ENCODE measurements at regions not wholly inside any gene's neighbourhood (a gene's known extent, or its start where the extent isn't known, plus 50 kb on each side); places are given as distances from the start of the nearest gene placed in this dataset.
"Not testable (repeated sequence)": the region's sequence is repeated elsewhere in the genome, so short reads cannot be mapped to it uniquely, and the experiment has no call there.

GRCh38 chr11:33994937-33995336, 56.6 kb upstream of the CAPRIN1 start:
- Histone ChIP-seq H3K36me3 (ENCODE audit: insufficient read depth, low read length) (no peaks in the 10 kb centered on the region), H3K9me3 (ENCODE audit: low read length) (no peaks in the 10 kb centered on the region), H4K20me1 (ENCODE audit: insufficient read depth) (no peaks in the 10 kb centered on the region), H3K9ac (ENCODE audit: low read length) (no peak overlapping the region), H3K4me2 (ENCODE audit: low read length) (no peak overlapping the region), H2AFZ (ENCODE audit: low read depth, low read length) (no peak overlapping the region), H3K4me3 (ENCODE audit: low read length) (no peak overlapping the region), H3K27me3 (ENCODE audit: insufficient read depth, low read depth, low read length) (no peaks in the 10 kb centered on the region), H3K27ac (ENCODE audit: low read length) (no peak overlapping the region), H3F3A (ENCODE audit: insufficient read depth, low read length, poor library complexity, severe bottlenecking) (no peaks in the 10 kb centered on the region), H3K9me2 (ENCODE audit: insufficient read depth, low read length) (no peaks in the 10 kb centered on the region), H3K79me2 (replicated peaks; ENCODE audit: insufficient read depth, low read length) (no peaks in the 10 kb centered on the region)
- TF ChIP-seq EZH2 (IDR thresholded peaks at IDR 0.05; ENCODE audit: borderline replicate concordance, insufficient read depth, low read length, poor library complexity, severe bottlenecking) = no peak

GRCh38 chr11:33991136-33991535, 60.4 kb upstream of the CAPRIN1 start:
- not testable (repeated sequence) for H3K4me2 ChIP-seq (ENCODE audit: low read length); H3K4me3 ChIP-seq (ENCODE audit: low read length); H4K20me1 ChIP-seq (ENCODE audit: insufficient read depth); H3K27ac ChIP-seq (ENCODE audit: low read length); H3K27me3 ChIP-seq (ENCODE audit: insufficient read depth, low read depth, low read length); H2AFZ ChIP-seq (ENCODE audit: low read depth, low read length); H3K9ac ChIP-seq (ENCODE audit: low read length); H3F3A ChIP-seq (ENCODE audit: insufficient read depth, low read length, poor library complexity, severe bottlenecking); H3K9me2 ChIP-seq (ENCODE audit: insufficient read depth, low read length); H3K79me2 ChIP-seq (replicated peaks; ENCODE audit: insufficient read depth, low read length); H3K36me3 ChIP-seq (ENCODE audit: insufficient read depth, low read length); H3K9me3 ChIP-seq (ENCODE audit: low read length)

- not testable (repeated sequence) for H3K9me2 ChIP-seq (ENCODE audit: insufficient read depth, low read length); H4K20me1 ChIP-seq (ENCODE audit: insufficient read depth); H3K4me2 ChIP-seq (ENCODE audit: low read length); H3F3A ChIP-seq (ENCODE audit: insufficient read depth, low read length, poor library complexity, severe bottlenecking); H3K36me3 ChIP-seq (ENCODE audit: insufficient read depth, low read length); H3K27ac ChIP-seq (ENCODE audit: low read length); H3K9me3 ChIP-seq (ENCODE audit: low read length); H3K27me3 ChIP-seq (ENCODE audit: insufficient read depth, low read depth, low read length); H2AFZ ChIP-seq (ENCODE audit: low read depth, low read length); H3K9ac ChIP-seq (ENCODE audit: low read length); H3K79me2 ChIP-seq (replicated peaks; ENCODE audit: insufficient read depth, low read length); H3K4me3 ChIP-seq (ENCODE audit: low read length)
Observed at GRCh38 chr11:33990131-33990530, 61.4 kb upstream of the CAPRIN1 start.

GRCh38 chr11:33989461-33989860, 62.1 kb upstream of the CAPRIN1 start:
- no peaks in the 10 kb centered on the region for H3K36me3 ChIP-seq (ENCODE audit: insufficient read depth, low read length)
- no peak overlapping the region for H3K27ac ChIP-seq (ENCODE audit: low read length)
- H3K79me2 ChIP-seq (replicated peaks; ENCODE audit: insufficient read depth, low read length) = no peaks in the 10 kb centered on the region
- no peak overlapping the region for H3K4me2 ChIP-seq (ENCODE audit: low read length)
- H3K9ac ChIP-seq (ENCODE audit: low read length) = no peak overlapping the region
- no peaks in the 10 kb centered on the region for H4K20me1 ChIP-seq (ENCODE audit: insufficient read depth)
- no peak overlapping the region for H3K4me3 ChIP-seq (ENCODE audit: low read length)
- TF ChIP-seq SMC3 (conservative IDR thresholded peaks at IDR 0.05; ENCODE audit: poor library complexity) (no peak), CTCF (IDR thresholded peaks at IDR 0.05; ENCODE audit: poor library complexity, severe bottlenecking) (no peak), EP300 (conservative IDR thresholded peaks at IDR 0.05; ENCODE audit: poor library complexity, severe bottlenecking) (no peak)
- no peaks in the 10 kb centered on the region for H3K9me3 ChIP-seq (ENCODE audit: low read length)
- no peaks in the 10 kb centered on the region for H3F3A ChIP-seq (ENCODE audit: insufficient read depth, low read length, poor library complexity, severe bottlenecking)
- H3K27me3 ChIP-seq (ENCODE audit: insufficient read depth, low read depth, low read length) = no peaks in the 10 kb centered on the region
- no peak overlapping the region for H2AFZ ChIP-seq (ENCODE audit: low read depth, low read length)
- H3K9me2 ChIP-seq (ENCODE audit: insufficient read depth, low read length) = no peaks in the 10 kb centered on the region
